SH-SY5Y (cell line): ENCODE measurements at regions not wholly inside any gene's neighbourhood (a gene's known extent, or its start where the extent isn't known, plus 50 kb on each side); places are given as distances from the start of the nearest gene placed in this dataset.

Source experiments
- GATA2 ChIP-seq: IDR thresholded peaks from 2 replicates; pipeline ENCODE4 v1.6.1; 2011; ENCODE audit warnings: mild to moderate bottlenecking, low read depth, low read length
- GATA3 ChIP-seq: IDR thresholded peaks from 2 replicates; pipeline ENCODE4 v1.6.1; 2011; ENCODE audit warnings: low read depth, mild to moderate bottlenecking, low read length, moderate library complexity

DNA sequence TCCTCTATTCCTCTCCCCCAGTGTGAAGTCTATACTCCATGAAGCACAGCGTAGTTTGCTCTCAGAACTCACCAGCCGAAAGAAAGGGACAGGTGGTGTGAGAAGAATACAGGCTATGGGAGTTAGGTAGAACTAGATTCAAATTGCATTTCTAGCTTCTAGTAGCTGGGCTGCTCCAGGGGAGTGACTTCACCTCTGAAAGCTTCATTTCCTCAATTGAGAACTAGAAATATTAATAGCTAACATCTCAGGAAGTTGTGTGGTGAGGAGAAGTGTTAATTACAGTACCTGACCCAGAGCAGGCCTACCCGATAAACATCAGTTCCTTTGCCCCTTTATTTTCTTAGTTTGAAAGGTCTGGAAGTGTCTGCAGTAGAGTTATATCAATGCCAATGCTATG, 484.7 kb upstream of the TENM4 start:
- TF ChIP-seq GATA2 (no peak), GATA3 (no peak)
